GM19324 (cell line): ENCODE measurements at regions not wholly inside any gene's neighbourhood (a gene's known extent, or its start where the extent isn't known, plus 50 kb on each side); places are given as distances from the start of the nearest gene placed in this dataset.

Source experiments
- ATAC-seq: cut with Tn5 transposase; IDR thresholded peaks from one replicate; pipeline ENCODE4 v1.9.1; 2021; ENCODE audit warnings: mild to moderate bottlenecking, moderate library complexity; ENCODE audit not compliant: unreplicated experiment, low FRiP score

DNA sequence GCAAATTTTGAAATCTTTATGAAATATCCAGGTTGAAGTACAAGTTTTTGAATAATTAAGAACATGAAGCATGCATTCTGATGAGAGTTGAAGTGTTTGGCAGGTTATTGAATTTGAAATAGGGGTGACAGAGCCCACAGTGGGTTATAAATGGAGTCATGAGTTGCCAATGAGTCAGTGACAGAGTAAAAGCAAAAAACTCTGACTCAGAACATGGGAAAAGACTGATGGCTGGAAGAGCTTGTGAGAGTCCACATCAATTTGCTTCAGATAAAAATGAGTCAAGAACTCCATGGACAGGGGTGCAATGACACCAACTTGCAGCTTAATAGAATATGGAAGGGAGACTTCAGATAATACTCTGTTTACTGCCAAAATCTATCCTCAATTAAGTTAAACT is 105.3 kb downstream of the SLC6A15 start:
- no peak for ATAC-seq

- no peak for ATAC-seq
Measured at GRCh38 chr12:84805474-84805858, 107.1 kb downstream of the SLC6A15 start.

DNA sequence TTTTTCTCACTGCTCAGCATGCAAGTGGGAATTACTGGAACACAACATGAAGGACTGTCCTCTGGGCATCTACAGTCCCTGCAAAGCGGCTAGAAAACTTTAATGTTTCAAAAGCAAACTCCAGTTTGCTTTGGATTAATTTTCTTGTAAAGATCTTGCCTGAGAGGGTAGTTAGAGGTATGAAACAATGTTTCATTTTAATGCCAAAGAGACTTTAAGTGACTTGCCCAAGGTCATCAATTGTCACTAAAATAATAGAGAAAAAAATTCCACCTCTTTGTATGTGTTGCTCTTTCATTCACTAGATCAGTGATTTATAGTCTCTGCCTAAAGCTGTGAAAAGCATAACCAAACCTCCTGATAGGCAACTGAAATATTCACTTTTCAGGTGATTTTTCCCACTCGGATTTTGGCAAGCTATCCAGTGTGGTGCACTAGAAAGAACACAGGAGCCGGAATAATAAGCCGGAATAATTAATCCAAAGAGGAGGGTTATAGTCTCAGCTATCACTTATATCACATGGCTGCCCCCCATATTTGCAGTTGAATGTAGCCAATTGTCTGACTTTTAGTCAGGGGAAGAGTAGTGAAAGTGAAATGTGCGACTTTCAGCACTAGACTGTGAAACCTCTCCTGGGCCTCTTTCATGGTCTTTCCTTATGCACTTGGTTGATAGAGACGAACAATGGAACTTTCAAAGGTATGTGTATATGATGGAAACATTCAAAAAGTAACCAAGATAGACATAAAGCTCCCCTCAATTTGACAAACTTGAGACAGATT is 107.7 kb downstream of the SLC6A15 start:
- no peak for ATAC-seq

DNA sequence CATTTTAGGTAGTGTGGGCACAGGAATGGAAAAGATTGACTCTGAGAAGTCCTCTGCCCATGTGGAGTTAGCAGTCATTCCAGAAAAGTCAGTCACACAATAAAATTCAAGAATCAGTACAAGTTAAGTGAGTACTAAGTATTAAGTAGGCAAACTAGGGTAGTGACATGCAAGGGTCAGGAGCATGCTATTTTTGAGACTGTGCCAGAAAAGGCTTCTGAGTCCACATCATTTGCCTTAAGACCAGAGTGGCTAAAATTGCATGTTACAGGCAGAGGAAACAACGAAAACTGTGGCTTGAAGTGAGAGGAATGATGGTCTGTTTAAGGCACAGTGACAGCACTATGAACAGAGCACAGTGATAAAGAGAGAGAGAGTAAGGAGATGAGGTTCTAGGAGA is 108.9 kb downstream of the SLC6A15 start:
- ATAC-seq = no peak

DNA sequence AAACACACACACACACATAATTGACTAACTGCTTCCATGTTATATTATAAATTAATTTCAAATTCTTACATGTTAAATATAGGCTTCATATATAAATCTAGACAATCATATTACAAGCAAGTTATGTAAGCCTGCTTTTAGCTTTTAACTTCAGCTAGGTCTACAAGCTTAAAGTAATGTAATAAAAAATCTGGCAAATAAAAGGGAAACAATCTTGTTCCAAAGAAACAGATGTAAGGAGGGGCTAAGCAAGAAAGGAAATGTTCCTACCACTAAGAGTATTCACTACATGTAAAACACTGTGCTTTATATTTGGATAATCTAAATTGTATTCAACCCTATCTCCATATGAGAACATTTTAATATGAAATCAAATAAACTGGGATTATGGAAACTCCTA is 110.4 kb downstream of the SLC6A15 start:
- ATAC-seq = no peak

GRCh38 chr12:84793558-84794367 is 118.8 kb downstream of the SLC6A15 start:
- ATAC-seq = no peak

DNA sequence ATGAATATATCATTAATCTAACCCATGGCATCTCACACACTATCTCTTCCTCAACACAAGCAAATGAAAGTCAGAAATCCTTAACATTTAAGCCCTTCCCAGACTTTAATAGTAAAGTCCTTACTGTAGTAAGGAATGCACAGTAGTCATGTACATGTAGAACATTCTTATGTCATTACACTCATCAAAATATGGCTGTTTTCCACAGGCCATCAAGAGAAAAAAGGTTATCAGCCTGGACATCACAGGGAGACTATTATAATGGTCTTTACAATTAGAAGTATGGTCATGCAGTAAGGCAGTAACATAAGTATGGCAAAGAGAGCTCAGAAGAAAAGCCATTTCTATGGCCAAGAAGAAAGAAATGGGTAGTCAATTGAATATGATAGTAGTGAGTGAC is 121.2 kb downstream of the SLC6A15 start:
- ATAC-seq = no peak

DNA sequence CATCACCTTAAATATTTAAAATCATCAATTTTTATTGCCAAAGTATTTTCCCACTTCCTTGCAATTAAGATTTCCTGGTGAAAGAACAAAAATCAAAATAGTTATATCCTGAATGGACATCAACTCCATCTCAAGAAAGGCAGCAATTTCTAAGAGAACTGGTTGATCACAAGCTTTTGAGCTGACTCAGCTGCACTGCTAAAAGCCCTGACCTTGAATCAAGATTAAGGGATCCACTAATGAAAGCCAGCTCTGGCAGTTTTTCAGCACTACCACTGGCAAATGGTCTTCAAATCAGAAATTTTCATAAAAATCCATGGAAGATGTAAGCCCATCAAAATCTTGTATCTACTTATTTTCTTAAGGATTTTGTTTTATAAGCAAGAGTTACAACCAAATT is 123.4 kb downstream of the SLC6A15 start:
- no peak for ATAC-seq

DNA sequence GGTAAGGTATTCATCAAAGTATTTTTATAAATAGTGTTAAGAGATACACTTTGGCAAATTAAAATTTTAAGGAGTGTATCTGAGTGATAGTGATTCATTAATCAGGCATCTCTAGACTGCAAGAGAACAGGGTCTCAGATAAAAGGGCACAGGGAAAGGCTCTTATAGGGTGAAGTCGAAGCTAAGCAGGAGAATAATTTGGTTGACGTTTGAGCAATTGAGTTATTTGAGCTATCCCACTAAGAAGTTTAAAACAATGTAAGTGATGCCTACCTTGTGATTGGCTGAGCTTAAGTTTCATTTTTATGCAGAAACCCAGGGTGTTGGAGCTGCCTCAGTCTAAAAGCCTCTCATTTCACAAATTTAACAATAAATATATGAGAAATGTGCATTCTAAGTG is 125.3 kb downstream of the SLC6A15 start:
- ATAC-seq = no peak

- no peak for ATAC-seq
Measured at GRCh38 chr12:84786622-84787021, 126.0 kb downstream of the SLC6A15 start.

DNA sequence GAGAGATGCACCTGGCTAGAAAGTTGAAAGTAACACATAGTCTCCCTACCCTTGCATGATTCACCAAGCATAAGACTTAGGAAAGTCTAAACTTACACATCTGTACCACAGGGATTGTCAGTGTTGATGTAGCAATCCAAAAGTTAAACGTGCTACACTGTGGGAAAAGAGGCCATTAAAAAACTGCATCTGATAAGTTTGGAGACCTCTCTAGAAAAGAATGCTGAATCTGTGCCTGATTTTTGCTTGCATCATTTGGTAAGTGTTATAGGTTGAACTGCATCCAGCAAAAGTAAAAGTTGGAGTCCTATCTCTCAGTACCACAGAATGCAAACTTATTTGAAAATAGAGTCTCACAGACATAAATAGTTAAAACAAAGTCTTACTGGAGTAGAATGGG is 126.6 kb downstream of the SLC6A15 start:
- no peak for ATAC-seq

- no peak for ATAC-seq
Measured at GRCh38 chr12:84785281-84785680, 127.3 kb downstream of the SLC6A15 start.

DNA sequence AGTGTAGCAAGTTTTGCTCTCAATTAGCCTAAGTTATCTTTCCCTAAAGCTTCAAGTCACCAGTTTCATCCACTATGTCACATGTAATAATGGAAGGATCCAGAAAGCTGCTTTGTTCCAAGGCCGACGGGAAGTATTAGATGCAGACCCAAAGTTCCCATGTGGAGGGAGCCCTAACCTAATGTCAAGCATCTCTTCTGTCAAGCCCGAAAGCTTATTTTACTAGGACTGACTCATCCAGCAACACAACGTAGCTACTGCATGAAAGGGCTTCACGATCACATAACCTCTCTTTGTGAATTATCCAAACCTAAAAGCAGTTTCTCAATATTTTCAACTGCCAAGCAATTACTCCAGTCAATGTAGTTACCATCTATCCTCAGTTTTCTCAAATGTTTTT is 133.4 kb downstream of the SLC6A15 start:
- ATAC-seq = no peak

GRCh38 chr12:84772281-84772680 is 140.3 kb downstream of the SLC6A15 start:
- ATAC-seq = no peak

- ATAC-seq = no peak
Measured at GRCh38 chr12:84767079-84767478, 145.5 kb downstream of the SLC6A15 start.

- no peak for ATAC-seq
Measured at GRCh38 chr12:84766375-84766774, 146.2 kb downstream of the SLC6A15 start.

DNA sequence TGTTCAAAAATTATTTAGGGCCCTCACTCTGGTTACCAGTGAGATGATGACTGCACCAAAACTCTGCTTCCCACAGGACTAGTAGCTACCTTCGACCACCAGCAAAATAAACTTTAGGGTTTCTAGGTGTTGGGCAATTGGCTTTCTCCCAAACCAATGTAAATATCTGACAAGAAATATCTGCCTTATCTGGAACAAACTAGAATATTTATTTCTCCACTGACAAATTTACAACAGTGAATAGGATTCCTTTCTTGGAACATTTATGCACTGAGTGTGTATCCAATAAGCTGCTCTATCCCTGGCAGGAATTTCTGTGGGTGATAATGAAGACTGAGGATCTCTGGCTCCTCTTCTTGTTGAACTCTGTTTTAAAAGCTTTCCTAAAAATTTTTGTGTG is 148.6 kb downstream of the SLC6A15 start:
- no peak for ATAC-seq

GRCh38 chr12:84763107-84763506 is 149.5 kb downstream of the SLC6A15 start:
- no peak for ATAC-seq

DNA sequence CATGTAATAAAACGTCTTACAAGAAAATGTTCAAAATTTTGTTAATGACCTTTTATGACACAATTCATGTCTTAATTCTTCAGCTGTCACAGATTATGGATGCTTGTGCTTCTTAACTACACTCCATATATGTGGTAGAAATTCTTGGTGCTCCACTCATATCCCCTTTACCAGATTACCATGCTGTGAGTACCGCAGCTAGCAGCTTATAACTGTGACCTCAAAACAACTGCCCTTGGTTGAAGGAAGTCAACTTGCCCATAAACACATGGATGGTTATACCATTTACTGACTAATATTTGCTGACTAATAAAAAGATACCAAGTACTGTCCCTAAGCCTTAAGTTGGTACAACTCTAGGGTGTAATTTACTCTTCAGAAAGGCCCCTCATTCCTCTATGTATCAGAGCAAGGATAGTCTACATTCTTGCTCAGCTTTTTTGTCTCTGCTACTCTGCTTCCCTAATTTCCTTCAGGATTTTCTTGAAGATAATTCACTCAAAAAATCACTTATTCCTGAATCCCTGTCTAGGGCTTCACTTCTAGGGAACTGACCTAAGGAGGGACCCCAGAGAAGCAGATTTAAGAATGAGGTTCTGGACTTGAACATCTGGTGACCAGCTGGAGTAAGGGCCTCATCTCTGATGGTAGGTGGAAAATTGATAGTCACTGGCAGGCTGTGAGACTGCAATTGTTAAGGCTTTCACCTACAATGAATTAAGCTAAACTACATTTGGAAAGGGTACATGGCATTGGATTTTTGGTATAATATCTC is 152.3 kb downstream of the SLC6A15 start:
- ATAC-seq = no peak

DNA sequence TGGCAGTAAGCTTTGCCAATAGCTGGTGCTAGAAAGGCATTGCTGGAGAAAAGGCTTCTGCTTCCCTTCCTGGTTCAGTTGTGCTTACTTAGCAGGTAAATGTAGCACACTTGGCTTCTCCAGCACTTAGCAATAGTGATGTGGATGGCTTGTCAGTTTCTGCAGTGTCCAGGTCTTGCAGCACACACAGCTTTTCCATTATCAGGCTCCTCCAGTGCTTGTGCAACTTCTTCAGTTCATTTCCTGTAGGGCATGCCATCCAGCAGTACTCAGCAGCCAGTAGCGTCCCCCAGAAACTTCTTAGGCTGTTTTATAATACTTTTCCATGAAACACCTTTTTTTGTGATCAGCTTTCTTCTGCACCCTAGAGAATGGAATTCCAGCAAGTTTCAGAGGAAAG is 154.6 kb downstream of the SLC6A15 start:
- ATAC-seq = no peak

- no peak for ATAC-seq
Measured at GRCh38 chr12:84756961-84757360, 155.6 kb downstream of the SLC6A15 start.
